Epithelial cell of esophagus (primary cell): ENCODE measurements at regions not wholly inside any gene's neighbourhood (a gene's known extent, or its start where the extent isn't known, plus 50 kb on each side); places are given as distances from the start of the nearest gene placed in this dataset.
A peak's percentile ranks its signal among the peaks of the same experiment; 100 is the strongest.

Experiments used
- DNase-seq: peaks from one replicate; pipeline ENCODE4 v3.0.0; 2010; ENCODE audit warnings: low read depth
- H3K4me3 ChIP-seq: 2 replicates; pipeline ENCODE4 v1.5.1; 2011; ENCODE audit warnings: mild to moderate bottlenecking, low read length, control low read depth
- TF ChIP-seq, protein P1 (sequence below): IDR thresholded peaks from 2 replicates; pipeline ENCODE4 v1.5.1; 2011; ENCODE audit warnings: low read depth, mild to moderate bottlenecking, low read length, control low read depth, inconsistent platforms; ENCODE audit not compliant: insufficient read depth; ENCODE audit errors: missing control alignments

DNA sequence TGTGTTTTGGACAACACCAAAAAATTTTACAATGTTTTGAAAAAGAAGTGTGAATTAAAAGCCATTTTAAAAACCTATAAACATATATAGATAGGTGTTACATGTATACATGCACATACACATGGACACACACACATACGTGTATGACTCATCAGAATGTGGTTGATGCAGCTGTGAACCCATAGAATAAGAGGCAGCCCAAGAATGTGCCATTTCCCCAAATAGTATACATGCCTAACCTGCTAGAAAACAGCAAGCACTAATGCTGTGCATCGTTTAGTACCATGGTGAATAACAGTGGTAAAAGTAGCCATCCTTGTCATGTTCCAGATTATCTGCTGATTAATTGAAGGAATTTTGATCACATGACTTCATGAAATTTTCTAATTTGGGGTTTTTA lies 149.0 kb downstream of the DSEL start:
- H3K4me3 ChIP-seq, result no peak overlapping the region
- TF ChIP-seq, protein P1, sequence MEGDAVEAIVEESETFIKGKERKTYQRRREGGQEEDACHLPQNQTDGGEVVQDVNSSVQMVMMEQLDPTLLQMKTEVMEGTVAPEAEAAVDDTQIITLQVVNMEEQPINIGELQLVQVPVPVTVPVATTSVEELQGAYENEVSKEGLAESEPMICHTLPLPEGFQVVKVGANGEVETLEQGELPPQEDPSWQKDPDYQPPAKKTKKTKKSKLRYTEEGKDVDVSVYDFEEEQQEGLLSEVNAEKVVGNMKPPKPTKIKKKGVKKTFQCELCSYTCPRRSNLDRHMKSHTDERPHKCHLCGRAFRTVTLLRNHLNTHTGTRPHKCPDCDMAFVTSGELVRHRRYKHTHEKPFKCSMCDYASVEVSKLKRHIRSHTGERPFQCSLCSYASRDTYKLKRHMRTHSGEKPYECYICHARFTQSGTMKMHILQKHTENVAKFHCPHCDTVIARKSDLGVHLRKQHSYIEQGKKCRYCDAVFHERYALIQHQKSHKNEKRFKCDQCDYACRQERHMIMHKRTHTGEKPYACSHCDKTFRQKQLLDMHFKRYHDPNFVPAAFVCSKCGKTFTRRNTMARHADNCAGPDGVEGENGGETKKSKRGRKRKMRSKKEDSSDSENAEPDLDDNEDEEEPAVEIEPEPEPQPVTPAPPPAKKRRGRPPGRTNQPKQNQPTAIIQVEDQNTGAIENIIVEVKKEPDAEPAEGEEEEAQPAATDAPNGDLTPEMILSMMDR, result no peak
- peak; percentile 40 for DNase-seq

DNA sequence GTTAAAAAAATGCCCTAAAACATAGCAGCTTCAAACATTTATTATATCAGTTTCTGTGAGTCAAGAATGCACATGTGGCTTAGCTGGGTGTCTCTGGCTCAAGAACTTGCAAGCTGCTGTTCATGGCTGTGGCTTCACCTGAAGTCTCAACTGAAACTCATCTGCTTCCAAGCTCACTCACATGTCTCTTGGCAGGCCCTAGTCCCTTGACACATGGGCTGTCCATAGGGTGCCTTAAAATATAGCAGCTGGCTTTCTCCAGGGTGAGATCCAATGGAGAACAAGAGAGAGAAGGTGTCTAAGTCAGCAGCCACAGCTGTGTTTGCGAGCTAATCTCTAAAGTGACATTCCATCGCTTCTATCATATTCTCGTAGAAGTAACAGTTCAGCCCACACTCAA lies 152.8 kb downstream of the DSEL start:
- no peak for DNase-seq
- TF ChIP-seq, protein P1, result no peak
- no peak overlapping the region for H3K4me3 ChIP-seq

DNA sequence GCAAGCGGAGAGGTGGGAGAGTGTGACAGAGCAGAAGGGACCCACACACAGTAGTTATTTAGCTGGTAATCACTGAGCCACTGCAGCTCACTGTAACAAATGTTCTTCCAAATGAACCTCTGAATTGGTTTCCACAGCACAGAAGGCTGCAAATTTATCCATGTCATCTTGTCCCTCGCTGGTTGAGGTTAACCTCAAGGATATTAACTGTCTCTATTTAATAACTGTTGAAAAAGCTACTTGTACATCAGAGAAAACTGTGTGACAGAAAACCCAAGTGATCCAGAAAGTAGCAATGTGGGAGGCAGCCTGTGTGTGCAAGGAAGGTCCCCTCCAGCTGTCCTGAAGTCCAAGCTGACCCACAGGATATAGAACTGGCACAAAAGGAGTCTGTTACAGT lies 153.6 kb downstream of the DSEL start:
- DNase-seq, result no peak
- no peak overlapping the region for H3K4me3 ChIP-seq
- TF ChIP-seq, protein P1, result no peak

DNA sequence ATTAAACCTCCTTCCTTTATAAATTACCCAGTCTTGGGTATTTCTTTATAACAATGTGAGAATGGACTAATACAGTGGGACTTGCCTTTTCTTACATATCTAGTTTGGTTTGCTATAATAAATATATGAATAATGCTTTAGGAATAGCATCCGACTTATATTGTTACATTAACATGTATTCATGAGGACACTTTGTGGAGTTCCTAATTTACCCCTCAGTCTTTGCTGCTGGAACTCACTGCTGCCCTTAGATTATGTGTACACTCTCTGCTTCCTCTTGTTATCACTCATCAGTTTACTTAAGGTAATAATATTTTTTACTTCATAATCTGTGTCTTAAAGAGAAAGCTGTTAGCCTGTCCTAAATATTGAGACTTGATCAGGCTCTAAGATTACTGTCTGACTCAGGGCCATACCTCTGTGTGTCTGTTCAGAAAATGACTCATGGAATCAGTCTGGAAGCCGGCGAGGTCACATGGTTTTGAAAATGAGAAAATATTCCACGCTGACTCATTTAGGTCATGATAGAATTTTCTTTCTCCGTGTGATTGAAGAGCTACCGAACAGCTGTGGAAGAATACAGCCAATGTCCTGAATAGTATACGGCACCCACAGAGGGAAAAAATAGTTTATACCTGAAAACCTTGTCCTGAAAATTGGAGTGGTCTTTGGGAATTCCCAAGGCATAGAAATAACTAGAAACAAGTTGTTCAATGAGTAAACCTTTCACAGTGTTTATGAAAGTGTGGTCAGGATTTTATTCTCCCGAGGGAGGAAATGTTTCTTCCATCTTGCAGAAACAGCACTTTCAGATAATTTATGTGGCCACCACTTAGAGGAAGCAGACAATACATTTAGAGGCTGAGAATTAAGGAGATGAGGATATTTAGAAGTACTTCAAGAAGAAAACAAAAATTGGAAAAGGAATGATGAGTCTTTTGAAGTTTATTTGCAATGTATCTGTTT lies 156.4 kb downstream of the DSEL start:
- H3K4me3 ChIP-seq, result no peak overlapping the region
- DNase-seq, result peak; percentile 93
- TF ChIP-seq, protein P1, result no peak

DNA sequence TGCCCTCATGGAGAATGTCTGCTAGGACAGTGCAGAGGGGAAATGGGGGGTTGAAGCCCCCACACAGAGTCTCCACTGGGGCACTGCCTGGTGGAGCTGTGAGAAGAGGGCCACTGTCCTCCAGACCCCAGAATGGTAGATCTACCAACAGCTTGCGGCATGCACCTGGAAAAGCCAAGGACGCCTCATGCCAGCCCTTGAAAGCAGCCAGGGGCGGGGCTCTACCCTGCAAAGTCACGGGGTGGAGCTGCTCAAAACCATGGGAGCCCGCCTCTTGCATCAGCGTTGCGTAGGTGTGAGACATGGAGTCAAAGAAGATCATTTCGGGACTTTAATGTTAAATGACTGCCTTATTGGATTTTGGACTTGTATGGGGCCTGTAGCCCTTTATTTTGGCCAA lies 157.6 kb downstream of the DSEL start:
- no peak for DNase-seq
- TF ChIP-seq, protein P1, result no peak

DNA sequence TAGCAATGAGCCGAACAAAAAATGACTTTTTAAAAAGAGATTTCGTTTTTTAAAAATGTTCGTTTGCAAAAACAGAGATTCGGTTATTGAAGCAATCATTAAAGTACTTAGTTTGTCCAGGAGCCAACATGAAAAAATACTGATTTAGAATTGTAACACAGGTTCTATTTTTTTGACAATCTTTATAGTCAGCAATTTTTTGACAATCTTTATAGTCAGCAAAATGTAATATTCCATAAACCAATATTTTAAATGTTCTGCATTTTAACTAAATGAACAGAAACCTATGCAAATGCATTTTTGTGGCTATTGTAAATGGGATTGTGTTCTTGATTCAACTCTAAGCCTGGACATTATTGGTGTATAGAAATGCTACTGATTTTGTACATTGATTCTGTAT lies 161.8 kb downstream of the DSEL start:
- TF ChIP-seq, protein P1, result no peak
- no peak for DNase-seq
- H3K4me3 ChIP-seq, result no peak overlapping the region

More for the DNA sequence above, 157.6 kb downstream of the DSEL start:
- no peak overlapping the region for H3K4me3 ChIP-seq
